Esophagus muscularis mucosa (tissue), 4 donors: ENCODE measurements at regions not wholly inside any gene's neighbourhood (a gene's known extent, or its start where the extent isn't known, plus 50 kb on each side); places are given as distances from the start of the nearest gene placed in this dataset.

Source experiments
- EP300 ChIP-seq: sonication (generic); formaldehyde crosslinking; IDR thresholded peaks from one replicate; pipeline ENCODE4 v1.6.1; 2017; ENCODE audit warnings: antibody characterized with exemption
- POLR2A ChIP-seq: fragments of 450-650 bp; IDR thresholded peaks from one replicate; pipeline ENCODE4 v1.6.1; 2017; ENCODE audit warnings: antibody characterized with exemption, moderate library complexity, mild to moderate bottlenecking, low read depth
- POLR2AphosphoS5 ChIP-seq, 2 donors: sonication (generic); formaldehyde crosslinking; IDR thresholded peaks; one replicate each; pipeline ENCODE4 v1.6.1; 2017; ENCODE audit warnings: antibody characterized with exemption in 2 of 2
- TF ChIP-seq, protein P1 (sequence below), 3 experiments: fragments of 200-600 bp in 2 of 3; fragments of 450-650 bp in 1 of 3; sonication (generic) in 2 of 3; IDR thresholded peaks; one replicate each; pipeline ENCODE4 v1.5.1; 2017 to 2019; ENCODE audit warnings: antibody characterized with exemption in 3 of 3, mild to moderate bottlenecking in 2 of 3, moderate library complexity in 1 of 3

- TF ChIP-seq, protein P1, sequence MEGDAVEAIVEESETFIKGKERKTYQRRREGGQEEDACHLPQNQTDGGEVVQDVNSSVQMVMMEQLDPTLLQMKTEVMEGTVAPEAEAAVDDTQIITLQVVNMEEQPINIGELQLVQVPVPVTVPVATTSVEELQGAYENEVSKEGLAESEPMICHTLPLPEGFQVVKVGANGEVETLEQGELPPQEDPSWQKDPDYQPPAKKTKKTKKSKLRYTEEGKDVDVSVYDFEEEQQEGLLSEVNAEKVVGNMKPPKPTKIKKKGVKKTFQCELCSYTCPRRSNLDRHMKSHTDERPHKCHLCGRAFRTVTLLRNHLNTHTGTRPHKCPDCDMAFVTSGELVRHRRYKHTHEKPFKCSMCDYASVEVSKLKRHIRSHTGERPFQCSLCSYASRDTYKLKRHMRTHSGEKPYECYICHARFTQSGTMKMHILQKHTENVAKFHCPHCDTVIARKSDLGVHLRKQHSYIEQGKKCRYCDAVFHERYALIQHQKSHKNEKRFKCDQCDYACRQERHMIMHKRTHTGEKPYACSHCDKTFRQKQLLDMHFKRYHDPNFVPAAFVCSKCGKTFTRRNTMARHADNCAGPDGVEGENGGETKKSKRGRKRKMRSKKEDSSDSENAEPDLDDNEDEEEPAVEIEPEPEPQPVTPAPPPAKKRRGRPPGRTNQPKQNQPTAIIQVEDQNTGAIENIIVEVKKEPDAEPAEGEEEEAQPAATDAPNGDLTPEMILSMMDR (IDR thresholded peaks at IDR 0.05): no peak
- TF ChIP-seq POLR2AphosphoS5 (IDR thresholded peaks at IDR 0.05) (no peak), EP300 (no peak), POLR2A (no peak)
Observed at GRCh38 chr6:27674882-27675281, 202.0 kb upstream of the ZNF184 start.
